Ovary (tissue), 3 donors: ENCODE measurements at regions not wholly inside any gene's neighbourhood (a gene's known extent, or its start where the extent isn't known, plus 50 kb on each side); places are given as distances from the start of the nearest gene placed in this dataset.

Source experiments
- EP300 ChIP-seq: sonication (generic); formaldehyde crosslinking; IDR thresholded peaks from one replicate; pipeline ENCODE4 v1.6.1; 2017; ENCODE audit warnings: antibody characterized with exemption
- POLR2A ChIP-seq: fragments of 450-650 bp; IDR thresholded peaks from one replicate; pipeline ENCODE4 v1.6.1; 2017; ENCODE audit warnings: antibody characterized with exemption, mild to moderate bottlenecking, moderate library complexity
- TF ChIP-seq, protein P1 (sequence below), 3 donors: fragments of 450-650 bp in 2 of 3; fragments of 200-600 bp in 1 of 3; IDR thresholded peaks; one replicate each; pipeline versions ENCODE4 v1.5.1 to v1.8.0; 2016 to 2022; ENCODE audit warnings: antibody characterized with exemption in 3 of 3, mild to moderate bottlenecking in 1 of 3
- donor health status: DM: no; HTN: no; CAD: no.

DNA sequence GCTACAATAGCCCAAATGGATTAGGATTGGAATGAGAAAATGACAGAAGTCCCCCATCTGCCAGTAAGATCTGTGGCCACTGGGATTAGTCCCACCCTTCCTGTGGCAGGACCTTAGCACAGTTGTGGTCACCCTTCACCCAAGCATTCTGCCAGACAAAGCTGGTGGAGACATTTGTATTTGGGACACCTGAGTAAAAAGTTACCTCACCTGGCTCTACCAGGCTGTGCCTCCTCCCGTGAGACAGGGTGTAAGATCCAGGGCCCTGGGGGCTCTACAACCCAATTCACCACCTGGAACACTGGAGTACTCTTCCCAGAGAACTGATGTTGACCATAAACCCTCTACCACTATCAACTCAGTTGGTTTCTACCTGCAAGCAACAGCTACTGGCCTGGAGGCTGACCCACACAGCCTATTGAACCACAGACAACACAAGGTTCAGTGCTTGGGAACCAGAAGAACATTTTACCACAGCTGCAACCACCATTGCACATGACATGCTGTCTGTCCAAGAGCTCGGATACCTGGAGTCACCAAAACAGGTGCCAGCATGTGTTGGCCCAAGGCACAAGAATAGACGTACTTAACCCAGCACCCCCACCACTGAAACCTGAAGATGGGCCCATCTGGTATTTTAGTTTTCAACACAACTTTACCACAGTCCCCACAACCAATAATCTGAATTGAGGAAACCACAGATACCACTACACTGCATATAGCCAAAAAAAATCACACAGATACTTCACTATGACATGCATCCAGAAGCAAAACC lies 1686.7 kb downstream of the SI start:
- TF ChIP-seq, protein P1, sequence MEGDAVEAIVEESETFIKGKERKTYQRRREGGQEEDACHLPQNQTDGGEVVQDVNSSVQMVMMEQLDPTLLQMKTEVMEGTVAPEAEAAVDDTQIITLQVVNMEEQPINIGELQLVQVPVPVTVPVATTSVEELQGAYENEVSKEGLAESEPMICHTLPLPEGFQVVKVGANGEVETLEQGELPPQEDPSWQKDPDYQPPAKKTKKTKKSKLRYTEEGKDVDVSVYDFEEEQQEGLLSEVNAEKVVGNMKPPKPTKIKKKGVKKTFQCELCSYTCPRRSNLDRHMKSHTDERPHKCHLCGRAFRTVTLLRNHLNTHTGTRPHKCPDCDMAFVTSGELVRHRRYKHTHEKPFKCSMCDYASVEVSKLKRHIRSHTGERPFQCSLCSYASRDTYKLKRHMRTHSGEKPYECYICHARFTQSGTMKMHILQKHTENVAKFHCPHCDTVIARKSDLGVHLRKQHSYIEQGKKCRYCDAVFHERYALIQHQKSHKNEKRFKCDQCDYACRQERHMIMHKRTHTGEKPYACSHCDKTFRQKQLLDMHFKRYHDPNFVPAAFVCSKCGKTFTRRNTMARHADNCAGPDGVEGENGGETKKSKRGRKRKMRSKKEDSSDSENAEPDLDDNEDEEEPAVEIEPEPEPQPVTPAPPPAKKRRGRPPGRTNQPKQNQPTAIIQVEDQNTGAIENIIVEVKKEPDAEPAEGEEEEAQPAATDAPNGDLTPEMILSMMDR (IDR thresholded peaks at IDR 0.05) = no peak
- TF ChIP-seq POLR2A (no peak), EP300 (no peak)
